Suppressor macrophage (primary cell): ENCODE measurements at regions not wholly inside any gene's neighbourhood (a gene's known extent, or its start where the extent isn't known, plus 50 kb on each side); places are given as distances from the start of the nearest gene placed in this dataset.

ENCODE experiments used
- DNase-seq, 4 experiments: peaks; one replicate each; pipeline ENCODE4 v3.0.0-alpha.2; 2020 to 2022

DNA sequence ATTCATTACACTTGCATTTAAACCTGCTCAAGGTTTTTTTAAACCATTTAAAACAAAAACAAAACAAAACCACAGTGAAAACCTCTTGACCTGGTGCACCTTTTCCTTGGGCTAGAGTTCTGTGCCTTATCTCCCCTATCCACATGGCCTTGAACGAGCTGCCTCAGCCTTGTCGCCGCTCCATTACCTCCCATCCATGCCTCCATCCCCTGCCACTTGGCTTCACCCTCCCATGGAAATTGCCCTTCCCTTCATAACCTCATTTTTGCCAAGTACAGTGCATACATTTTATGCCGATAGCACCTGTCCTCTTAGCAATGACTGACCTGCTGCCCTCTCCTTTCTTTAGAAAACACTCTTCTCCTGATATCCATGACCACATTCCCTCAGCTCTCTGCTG, 188.6 kb upstream of the ASIC2 start:
- DNase-seq, result no peak

DNA sequence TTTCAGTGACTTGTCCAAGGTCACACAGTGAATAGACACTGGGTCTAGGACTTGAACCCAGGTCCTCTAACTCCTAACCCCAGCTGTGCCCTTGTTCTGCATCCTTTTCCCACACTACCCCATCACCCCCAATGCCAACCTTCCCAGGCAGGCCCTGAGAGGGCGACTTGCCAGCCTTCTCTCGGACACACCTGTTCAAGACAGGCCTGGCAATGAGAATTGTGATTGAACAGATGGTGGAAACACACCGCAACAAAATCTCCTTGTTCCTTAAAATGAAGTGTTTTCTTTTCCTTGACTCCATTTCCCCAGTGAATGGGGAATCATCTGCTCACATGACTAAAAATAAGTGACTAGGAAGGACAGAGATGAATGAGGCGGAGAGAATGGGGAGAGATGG, 189.5 kb upstream of the ASIC2 start:
- DNase-seq, result no peak

DNA sequence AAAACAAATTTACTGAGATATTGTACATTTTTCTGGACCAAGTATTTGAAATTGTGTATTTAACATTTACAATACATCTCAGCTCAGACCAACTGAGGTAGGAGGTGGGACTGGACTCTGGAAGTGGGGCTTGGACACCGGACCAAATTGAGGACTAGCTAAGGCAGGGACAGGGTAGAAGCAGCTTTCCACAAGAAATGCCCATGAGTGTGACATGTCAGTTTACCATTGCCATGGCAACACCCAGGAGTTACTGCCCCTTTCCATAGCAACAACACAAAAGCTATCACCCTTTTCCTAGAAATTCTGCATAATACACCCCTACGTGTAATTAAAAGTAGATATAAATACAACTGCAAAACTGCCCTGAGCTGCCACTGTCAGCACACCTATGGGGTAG, 191.5 kb upstream of the ASIC2 start:
- DNase-seq, result no peak

DNA sequence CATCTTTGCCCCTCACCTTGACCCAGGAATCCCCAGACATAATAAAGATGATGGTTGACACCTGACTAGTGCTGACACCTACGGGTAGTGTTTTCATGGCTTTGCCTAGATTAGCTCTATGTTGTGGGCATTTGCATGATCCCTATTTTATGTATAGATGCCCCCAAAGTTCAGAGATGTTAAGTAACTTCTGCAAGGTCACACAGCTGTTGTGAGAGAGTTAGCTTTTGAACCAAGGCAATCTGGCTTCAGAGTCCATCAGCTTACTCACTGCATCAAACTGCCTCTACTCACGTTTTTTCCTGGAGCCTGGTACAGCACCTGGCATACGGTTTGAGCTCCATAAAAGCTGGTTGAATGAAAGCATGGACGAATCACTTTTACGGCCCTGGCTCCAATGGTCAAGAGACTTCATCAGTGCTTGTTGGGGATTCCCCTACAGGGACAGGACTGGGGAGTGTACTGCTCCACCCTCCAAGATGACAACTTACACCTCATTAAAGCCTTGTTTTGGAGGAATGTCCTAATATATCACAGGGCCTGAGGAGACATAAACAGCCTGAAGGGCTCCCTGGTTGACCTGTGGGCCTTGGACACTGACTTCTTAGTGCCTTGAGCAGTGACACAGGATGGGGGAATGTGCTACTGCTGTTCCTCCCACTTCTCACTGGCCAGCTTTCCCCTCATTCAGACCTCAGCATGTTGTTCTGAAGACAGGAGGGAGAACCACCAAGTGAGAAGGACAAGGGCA, 193.2 kb upstream of the ASIC2 start:
- no peak for DNase-seq

DNA sequence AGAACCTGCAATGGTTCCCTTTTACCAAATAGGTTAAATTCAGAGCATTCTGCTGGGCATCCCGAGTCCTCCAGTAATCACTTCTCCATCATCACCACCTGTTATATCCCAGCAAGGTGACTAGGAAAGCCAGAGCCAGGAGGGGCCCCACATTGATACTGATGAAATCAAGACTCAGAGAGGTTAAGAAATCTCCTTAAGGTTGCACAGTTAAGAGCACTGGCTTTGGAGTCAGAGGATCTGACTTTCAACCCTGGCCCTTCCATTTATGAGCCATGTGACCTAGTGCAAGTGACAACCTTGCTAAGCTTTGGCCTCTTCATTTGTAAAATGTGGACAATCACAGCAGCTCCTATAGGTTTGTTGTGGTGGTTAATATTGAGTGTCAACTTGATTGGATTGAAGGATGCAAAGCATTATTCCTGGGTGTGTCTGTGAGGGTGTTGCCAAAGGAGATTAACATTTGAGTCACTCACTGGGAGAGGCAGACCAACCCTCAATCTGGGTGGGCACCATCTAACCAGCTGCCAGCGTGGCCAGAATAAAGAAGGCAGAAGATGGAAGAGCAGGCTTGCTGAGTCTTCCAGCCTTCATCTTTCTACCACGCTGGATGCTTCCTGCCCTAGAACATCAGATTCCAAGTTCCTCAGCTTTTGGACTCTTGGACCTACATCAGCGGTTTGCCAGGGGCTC, 194.2 kb upstream of the ASIC2 start:
- no peak for DNase-seq

DNA sequence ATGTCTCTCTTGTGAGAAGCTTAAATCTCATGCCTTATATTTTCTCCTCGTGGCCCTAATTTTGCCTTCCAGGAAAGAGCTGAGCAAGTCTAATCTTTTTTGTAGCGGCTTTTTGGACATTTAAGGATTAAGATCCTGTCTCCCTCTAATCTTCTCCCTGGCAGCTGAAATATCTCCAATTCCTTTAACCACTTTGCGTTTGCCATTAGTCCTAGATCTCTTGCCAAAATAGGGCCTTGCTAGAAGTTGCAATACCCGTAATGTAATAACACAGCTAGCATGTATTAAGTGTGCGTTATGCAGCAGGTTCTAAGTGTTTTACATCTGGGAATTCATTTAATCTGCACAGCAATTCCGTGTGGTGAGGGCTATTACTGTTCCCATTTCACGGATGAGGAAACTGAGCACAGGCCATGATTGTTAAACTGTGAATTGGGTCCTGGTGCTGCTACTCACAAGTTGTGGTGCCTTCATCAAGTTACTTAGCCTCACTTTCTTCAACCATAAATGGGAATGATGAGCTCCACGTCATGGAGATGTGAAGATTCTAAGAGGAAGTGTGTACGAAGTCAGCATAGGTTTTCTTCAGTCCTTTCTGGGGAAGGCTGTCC, 198.9 kb upstream of the ASIC2 start:
- no peak for DNase-seq

DNA sequence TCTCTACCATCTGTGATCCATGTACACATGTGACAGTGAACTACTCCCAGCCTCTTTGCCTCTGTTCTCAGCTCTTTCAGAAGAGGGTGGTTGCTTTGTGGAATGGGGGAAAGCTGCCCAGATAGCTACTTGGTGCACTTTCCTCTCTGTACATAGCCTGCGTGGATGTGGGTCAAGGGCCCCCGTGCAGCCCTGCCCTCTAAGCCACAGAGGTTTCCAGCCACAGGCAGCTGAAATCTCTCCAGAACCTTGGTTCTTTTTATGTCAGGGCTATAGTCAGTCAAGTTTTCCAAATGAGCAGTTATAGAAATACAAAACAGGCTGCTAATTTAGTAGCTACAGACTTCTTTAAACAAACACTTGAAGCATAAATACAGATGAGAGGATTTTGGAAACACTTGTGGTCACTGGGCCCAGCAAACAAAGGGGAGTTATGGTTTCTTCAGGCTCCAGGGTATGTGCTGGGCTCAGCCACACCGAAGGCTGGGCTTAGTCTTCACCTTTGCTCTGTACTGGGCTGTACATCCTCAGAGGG, 199.7 kb upstream of the ASIC2 start:
- no peak for DNase-seq

GRCh38 chr17:33493566-33493965, 200.5 kb upstream of the ASIC2 start:
- DNase-seq, result no peak

DNA sequence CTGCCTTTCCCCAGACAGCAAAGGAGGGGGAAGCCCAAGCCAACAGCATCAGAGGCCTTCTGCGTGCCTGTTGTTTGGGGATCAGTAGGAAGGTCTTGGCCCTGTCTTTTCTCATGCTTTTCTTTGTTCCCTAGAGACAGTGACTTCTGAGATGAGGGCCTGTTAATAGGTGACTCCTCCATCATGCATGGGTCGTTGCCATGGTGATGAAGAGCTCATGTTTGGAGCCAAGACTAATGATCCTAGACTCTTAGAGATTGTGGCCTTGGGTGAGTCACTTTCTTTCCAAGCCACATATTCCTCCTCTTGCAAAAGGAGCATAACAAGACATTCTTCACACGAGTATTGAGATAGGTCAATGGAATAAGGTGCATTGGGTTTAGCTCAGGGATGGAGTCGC, 201.1 kb upstream of the ASIC2 start:
- no peak for DNase-seq

- DNase-seq, result no peak
Measured at GRCh38 chr17:33497623-33498022, 204.5 kb upstream of the ASIC2 start.

GRCh38 chr17:33498069-33498468, 205.0 kb upstream of the ASIC2 start:
- DNase-seq, result no peak

- no peak for DNase-seq
Measured at GRCh38 chr17:33499040-33499439, 205.9 kb upstream of the ASIC2 start.

- DNase-seq, result no peak
Measured at GRCh38 chr17:33500151-33500550, 207.1 kb upstream of the ASIC2 start.

- no peak for DNase-seq
Measured at GRCh38 chr17:33501185-33501584, 208.1 kb upstream of the ASIC2 start.

- no peak for DNase-seq
Measured at GRCh38 chr17:33504571-33504970, 211.5 kb upstream of the ASIC2 start.

DNA sequence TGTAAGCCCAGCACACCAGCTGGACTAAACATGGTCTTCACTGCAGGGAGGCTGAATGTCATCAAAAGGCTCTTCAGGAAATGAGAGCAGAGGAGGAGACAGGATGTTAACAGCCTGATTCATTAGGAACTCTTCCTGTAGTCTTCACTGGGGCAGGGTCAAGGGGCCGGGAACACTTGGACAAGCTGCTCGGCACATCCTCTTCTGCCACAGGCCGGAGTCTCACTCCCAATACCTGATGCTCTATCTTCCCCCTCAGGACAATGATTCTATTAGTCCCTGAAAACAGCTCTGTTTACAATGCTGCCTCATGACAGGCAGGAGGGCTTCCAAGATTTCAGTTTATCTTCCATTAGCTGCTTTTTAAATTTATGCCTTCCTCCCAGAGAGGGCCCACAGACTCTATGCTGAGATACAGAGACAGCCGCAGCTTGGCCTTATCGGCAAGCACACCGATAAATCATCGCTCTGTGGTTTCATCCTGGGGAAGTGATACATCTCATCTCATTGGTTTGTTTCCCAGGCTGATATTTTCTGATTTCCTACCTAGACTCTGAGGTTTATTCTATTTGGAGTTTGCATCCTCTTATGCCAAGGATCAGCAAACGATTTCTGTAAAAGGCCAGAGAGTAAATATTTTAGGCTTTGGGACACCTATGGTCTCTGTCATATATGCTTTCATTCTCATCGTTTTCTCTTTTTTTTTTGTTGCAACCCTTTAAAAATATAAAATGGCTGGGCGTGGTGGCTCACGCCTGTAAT, 214.0 kb upstream of the ASIC2 start:
- no peak for DNase-seq

- no peak for DNase-seq
Measured at GRCh38 chr17:33508215-33508614, 215.1 kb upstream of the ASIC2 start.

DNA sequence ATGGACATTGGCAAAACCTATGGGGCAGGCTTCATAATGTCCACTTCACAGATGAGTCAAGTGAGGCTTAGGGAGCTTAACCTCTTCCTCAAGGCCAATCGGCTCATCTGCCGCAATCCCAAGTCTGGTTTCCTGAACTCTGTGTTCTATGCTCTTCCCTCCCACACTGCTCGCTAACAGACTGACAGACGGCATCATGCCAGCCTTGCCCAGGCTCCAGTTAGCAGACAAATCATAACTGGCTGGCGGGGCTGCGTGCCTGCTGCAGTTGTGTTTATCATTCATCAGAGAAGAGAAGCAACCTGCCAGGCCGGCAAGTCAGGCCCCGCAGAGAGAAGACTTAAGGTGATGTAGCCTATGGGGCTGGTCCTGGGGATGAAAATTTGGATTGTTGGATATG, 216.2 kb upstream of the ASIC2 start:
- no peak for DNase-seq

DNA sequence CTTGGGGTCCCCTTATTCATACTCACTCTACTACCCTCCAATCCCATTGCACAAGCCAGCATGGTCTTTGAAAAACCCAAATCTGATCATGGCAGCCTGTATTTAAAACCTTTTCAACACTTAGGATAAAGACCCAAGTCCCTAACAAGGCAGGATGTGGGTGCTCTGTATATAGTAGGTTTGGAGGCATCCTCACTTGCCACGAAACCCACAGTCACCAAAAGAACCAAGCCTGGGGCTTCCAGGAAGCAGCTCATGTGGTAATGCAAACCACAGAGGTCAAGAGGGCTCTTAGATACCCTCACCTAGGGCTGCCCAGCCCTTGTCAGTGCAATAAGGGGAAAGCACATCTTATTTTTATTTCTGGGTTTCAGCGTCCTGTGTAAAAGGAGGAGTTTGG, 218.6 kb upstream of the ASIC2 start:
- DNase-seq, result no peak

DNA sequence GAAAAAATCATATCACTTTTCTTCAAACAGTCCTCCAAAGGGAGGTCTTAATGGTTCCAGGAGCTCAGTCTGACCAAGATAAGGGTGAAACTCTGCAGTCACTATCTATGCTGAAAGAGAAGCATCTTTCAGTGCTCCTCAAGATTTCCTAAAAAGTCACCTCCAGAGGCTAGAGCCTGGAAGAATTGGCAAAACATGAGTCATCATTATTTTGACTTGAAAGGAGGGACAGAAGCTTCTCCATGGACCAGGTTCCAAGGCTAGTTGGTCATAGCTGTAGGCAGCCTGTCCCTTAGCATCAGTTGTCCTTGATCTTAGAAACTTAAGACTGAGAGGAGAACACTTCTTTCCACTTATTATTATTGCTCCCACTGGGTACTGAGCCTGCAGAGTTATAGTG, 219.0 kb upstream of the ASIC2 start:
- no peak for DNase-seq

DNA sequence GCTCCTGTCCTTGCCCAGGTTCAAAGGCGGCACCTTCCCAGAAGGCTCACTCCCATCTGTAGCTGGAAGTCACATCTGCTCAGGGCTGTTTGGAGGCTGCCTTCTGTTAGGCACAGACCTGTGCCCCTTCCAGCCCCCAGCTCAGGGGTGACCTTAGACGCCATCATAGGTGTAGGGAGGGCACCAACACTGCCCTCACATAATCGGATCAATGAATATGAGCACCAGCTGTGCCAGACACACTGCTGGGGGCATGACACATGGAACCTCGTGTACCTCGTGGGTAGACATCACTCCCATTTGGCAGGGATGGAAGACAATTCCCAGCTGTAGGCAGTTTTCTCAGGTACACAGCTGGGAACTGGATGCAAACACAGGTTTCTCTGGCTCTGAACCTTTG, 220.7 kb upstream of the ASIC2 start:
- no peak for DNase-seq

DNA sequence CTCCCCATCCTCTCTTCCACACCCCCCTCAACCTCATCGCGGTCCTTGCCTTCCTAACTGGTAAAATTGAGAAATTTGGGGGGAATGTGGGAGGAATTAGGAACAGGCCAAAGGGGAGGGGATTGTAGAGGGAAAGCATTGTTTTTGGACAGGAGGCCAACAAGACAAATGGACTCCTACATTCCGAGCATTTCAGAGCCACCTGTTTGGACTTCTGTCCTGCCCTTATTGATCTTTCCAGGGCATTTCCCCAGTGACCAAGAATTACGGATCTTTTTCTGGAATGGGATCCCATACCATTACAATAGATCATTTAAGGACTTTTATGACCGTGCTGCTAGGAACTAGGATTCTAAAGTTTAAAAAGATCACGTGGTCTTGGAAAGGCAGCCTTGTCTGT, 221.3 kb upstream of the ASIC2 start:
- DNase-seq, result no peak

DNA sequence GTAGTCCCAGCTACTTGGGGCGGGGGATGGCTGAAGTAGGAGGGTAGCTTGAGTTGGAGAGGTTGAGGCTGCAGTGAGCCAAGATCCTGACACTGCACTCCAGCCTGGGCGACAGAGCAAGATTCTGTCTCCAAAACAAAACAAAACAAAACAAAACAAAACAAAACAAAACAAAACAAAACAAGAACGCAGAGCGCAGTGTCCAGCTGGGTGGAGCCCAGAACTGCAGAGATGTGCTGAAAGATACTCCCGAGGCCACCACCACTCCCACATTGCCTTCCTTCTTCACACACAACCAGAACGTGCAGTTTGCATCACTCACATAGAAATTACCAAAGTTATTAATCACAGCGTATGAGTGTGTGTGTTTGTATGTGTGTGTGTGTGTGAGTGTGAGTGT, 222.9 kb upstream of the ASIC2 start:
- DNase-seq, result no peak
